ENCODE measurements at regions not wholly inside any gene's neighbourhood (a gene's known extent, or its start where the extent isn't known, plus 50 kb on each side); places are given as distances from the start of the nearest gene placed in this dataset.
A peak's percentile ranks its signal among the peaks of the same experiment; 100 is the strongest.
"Not testable (repeated sequence)": the region's sequence is repeated elsewhere in the genome, so short reads cannot be mapped to it uniquely, and the experiment has no call there.

- DNase-seq (ENCODE audit: extremely low read depth, low read depth, low spot score): not testable (repeated sequence)
These were observed 106.4 kb upstream of the PPM1J start for GRCh38 chr1:112821307-112822063.

GRCh38 chr1:112818990-112819689 is 104.0 kb upstream of the PPM1J start:
- DNase-seq (ENCODE audit: extremely low read depth, low read depth, low spot score): peak; percentile 66

GRCh38 chr1:112817555-112818373 is 102.6 kb upstream of the PPM1J start:
- no peak for DNase-seq (ENCODE audit: extremely low read depth, low read depth, low spot score)

- DNase-seq (ENCODE audit: extremely low read depth, low read depth, low spot score): no peak
These were observed 100.2 kb upstream of the PPM1J start for GRCh38 chr1:112815376-112815775.

GRCh38 chr1:112814645-112815044 is 99.5 kb upstream of the PPM1J start:
- not testable (repeated sequence) for DNase-seq (ENCODE audit: extremely low read depth, low read depth, low spot score)

- DNase-seq (ENCODE audit: extremely low read depth, low read depth, low spot score): no peak
These were observed 93.9 kb upstream of the PPM1J start for GRCh38 chr1:112808861-112809684.

GRCh38 chr1:112807999-112808398 is 92.9 kb upstream of the PPM1J start:
- no peak for DNase-seq (ENCODE audit: extremely low read depth, low read depth, low spot score)

GRCh38 chr1:112807117-112807516 is 92.0 kb upstream of the PPM1J start:
- no peak for DNase-seq (ENCODE audit: extremely low read depth, low read depth, low spot score)

- no peak for DNase-seq (ENCODE audit: extremely low read depth, low read depth, low spot score)
These were observed 91.0 kb upstream of the PPM1J start for GRCh38 chr1:112806090-112806642.

- no peak for DNase-seq (ENCODE audit: extremely low read depth, low read depth, low spot score)
These were observed 90.2 kb upstream of the PPM1J start for GRCh38 chr1:112805155-112805853.

- no peak for DNase-seq (ENCODE audit: extremely low read depth, low read depth, low spot score)
These were observed 89.0 kb upstream of the PPM1J start for GRCh38 chr1:112803906-112804762.

- DNase-seq (ENCODE audit: extremely low read depth, low read depth, low spot score): no peak
These were observed 85.2 kb upstream of the PPM1J start for GRCh38 chr1:112800289-112800688.

GRCh38 chr1:112798292-112798691 is 83.2 kb upstream of the PPM1J start:
- DNase-seq (ENCODE audit: extremely low read depth, low read depth, low spot score): no peak

- no peak for DNase-seq (ENCODE audit: extremely low read depth, low read depth, low spot score)
These were observed 82.1 kb upstream of the PPM1J start for GRCh38 chr1:112797224-112797623.

GRCh38 chr1:112794654-112795239 is 79.6 kb upstream of the PPM1J start:
- DNase-seq (ENCODE audit: extremely low read depth, low read depth, low spot score): no peak

GRCh38 chr1:112793631-112794565 is 78.8 kb upstream of the PPM1J start:
- no peak for DNase-seq (ENCODE audit: extremely low read depth, low read depth, low spot score)

- no peak for DNase-seq (ENCODE audit: extremely low read depth, low read depth, low spot score)
These were observed 76.6 kb upstream of the PPM1J start for GRCh38 chr1:112791723-112792104.
